ENCODE measurements at regions not wholly inside any gene's neighbourhood (a gene's known extent, or its start where the extent isn't known, plus 50 kb on each side); places are given as distances from the start of the nearest gene placed in this dataset.
A peak's percentile ranks its signal among the peaks of the same experiment; 100 is the strongest.

GRCh38 chr7:113800826-113801225, 118.0 kb downstream of the PPP1R3A start:
- Histone ChIP-seq H4K20me1 (ENCODE audit: insufficient read depth) (no peaks in the 10 kb centered on the region), H3K9me2 (ENCODE audit: insufficient read depth, low read length) (no peaks in the 10 kb centered on the region), H3K27ac (ENCODE audit: low read length) (peak overlapping the region; percentile 56), H3K9ac (ENCODE audit: low read length) (no peak overlapping the region), H3K9me3 (ENCODE audit: low read length) (no peaks in the 10 kb centered on the region), H3K27me3 (ENCODE audit: insufficient read depth, low read depth, low read length) (no peaks in the 10 kb centered on the region), H3K79me2 (replicated peaks; ENCODE audit: insufficient read depth, low read length) (no peaks in the 10 kb centered on the region), H3K4me2 (ENCODE audit: low read length) (no peak overlapping the region), H2AFZ (ENCODE audit: low read depth, low read length) (no peak overlapping the region), H3K4me3 (ENCODE audit: low read length) (no peak overlapping the region), H3K36me3 (ENCODE audit: insufficient read depth, low read length) (no peaks in the 10 kb centered on the region), H3F3A (ENCODE audit: insufficient read depth, low read length, poor library complexity, severe bottlenecking) (peaks cover 4% of the 10 kb centered on the region)
- no peak for TF ChIP-seq EP300 (conservative IDR thresholded peaks at IDR 0.05; ENCODE audit: poor library complexity, severe bottlenecking)
- no peak for TF ChIP-seq REST (IDR thresholded peaks at IDR 0.05; ENCODE audit: borderline replicate concordance)
- TF ChIP-seq EZH2 (IDR thresholded peaks at IDR 0.05; ENCODE audit: borderline replicate concordance, insufficient read depth, low read length, poor library complexity, severe bottlenecking): no peak
- TF ChIP-seq TAF1 (IDR thresholded peaks at IDR 0.05; ENCODE audit: low read depth): no peak
- no peak for TF ChIP-seq RAD21 (conservative IDR thresholded peaks at IDR 0.05)
- TF ChIP-seq CTCF (IDR thresholded peaks at IDR 0.05; ENCODE audit: poor library complexity, severe bottlenecking): no peak
- no peak for TF ChIP-seq SMC3 (conservative IDR thresholded peaks at IDR 0.05; ENCODE audit: poor library complexity)
- TF ChIP-seq POLR2AphosphoS5 (IDR thresholded peaks at IDR 0.05): no peak
- no peak for TF ChIP-seq MXI1 (conservative IDR thresholded peaks at IDR 0.05; ENCODE audit: poor library complexity, severe bottlenecking)

- TF ChIP-seq REST (IDR thresholded peaks at IDR 0.05; ENCODE audit: borderline replicate concordance) (no peak), TAF1 (IDR thresholded peaks at IDR 0.05; ENCODE audit: low read depth) (no peak), POLR2AphosphoS5 (IDR thresholded peaks at IDR 0.05) (no peak)
- Histone ChIP-seq H3K4me2 (ENCODE audit: low read length) (no peak overlapping the region), H3K9ac (ENCODE audit: low read length) (no peak overlapping the region), H3K36me3 (ENCODE audit: insufficient read depth, low read length) (no peaks in the 10 kb centered on the region), H3K27me3 (ENCODE audit: insufficient read depth, low read depth, low read length) (no peaks in the 10 kb centered on the region), H4K20me1 (ENCODE audit: insufficient read depth) (no peaks in the 10 kb centered on the region), H3K4me3 (ENCODE audit: low read length) (no peak overlapping the region), H3K79me2 (replicated peaks; ENCODE audit: insufficient read depth, low read length) (no peaks in the 10 kb centered on the region), H2AFZ (ENCODE audit: low read depth, low read length) (no peak overlapping the region), H3K9me3 (ENCODE audit: low read length) (no peaks in the 10 kb centered on the region), H3K9me2 (ENCODE audit: insufficient read depth, low read length) (no peaks in the 10 kb centered on the region), H3K27ac (ENCODE audit: low read length) (peak overlapping the region; percentile 56), H3F3A (ENCODE audit: insufficient read depth, low read length, poor library complexity, severe bottlenecking) (no peaks in the 10 kb centered on the region)
These were observed 118.9 kb downstream of the PPP1R3A start for GRCh38 chr7:113799896-113800295.
